Suprapubic skin (tissue), 3 donors: ENCODE measurements at regions not wholly inside any gene's neighbourhood (a gene's known extent, or its start where the extent isn't known, plus 50 kb on each side); places are given as distances from the start of the nearest gene placed in this dataset.

Experiments used
- POLR2AphosphoS5 ChIP-seq, 3 donors: sonication (generic); formaldehyde crosslinking; IDR thresholded peaks; one replicate each; pipeline ENCODE4 v1.6.1; 2017; ENCODE audit warnings: antibody characterized with exemption in 3 of 3
- TF ChIP-seq, protein P1 (sequence below), 2 donors: fragments of 200-600 bp in 1 of 2; fragments of 450-650 bp in 1 of 2; sonication (generic) in 1 of 2; IDR thresholded peaks; one replicate each; pipeline ENCODE4 v1.5.1; 2016 to 2019; ENCODE audit warnings: antibody characterized with exemption in 2 of 2, mild to moderate bottlenecking in 1 of 2, moderate library complexity in 1 of 2

GRCh38 chr1:89472253-89472652 is 52.4 kb upstream of the LRRC8B start:
- TF ChIP-seq, protein P1, sequence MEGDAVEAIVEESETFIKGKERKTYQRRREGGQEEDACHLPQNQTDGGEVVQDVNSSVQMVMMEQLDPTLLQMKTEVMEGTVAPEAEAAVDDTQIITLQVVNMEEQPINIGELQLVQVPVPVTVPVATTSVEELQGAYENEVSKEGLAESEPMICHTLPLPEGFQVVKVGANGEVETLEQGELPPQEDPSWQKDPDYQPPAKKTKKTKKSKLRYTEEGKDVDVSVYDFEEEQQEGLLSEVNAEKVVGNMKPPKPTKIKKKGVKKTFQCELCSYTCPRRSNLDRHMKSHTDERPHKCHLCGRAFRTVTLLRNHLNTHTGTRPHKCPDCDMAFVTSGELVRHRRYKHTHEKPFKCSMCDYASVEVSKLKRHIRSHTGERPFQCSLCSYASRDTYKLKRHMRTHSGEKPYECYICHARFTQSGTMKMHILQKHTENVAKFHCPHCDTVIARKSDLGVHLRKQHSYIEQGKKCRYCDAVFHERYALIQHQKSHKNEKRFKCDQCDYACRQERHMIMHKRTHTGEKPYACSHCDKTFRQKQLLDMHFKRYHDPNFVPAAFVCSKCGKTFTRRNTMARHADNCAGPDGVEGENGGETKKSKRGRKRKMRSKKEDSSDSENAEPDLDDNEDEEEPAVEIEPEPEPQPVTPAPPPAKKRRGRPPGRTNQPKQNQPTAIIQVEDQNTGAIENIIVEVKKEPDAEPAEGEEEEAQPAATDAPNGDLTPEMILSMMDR (IDR thresholded peaks at IDR 0.05) = no peak
- no peak for TF ChIP-seq POLR2AphosphoS5 (IDR thresholded peaks at IDR 0.05)
